GM12891 (cell line): ENCODE measurements at regions not wholly inside any gene's neighbourhood (a gene's known extent, or its start where the extent isn't known, plus 50 kb on each side); places are given as distances from the start of the nearest gene placed in this dataset.

ENCODE experiments used
- POLR2A ChIP-seq: IDR thresholded peaks from 2 replicates; pipeline ENCODE4 v1.6.1; 2011; ENCODE audit warnings: low read depth, low read length, control low read depth
- SPI1 ChIP-seq: IDR thresholded peaks from 2 replicates; pipeline ENCODE4 v1.6.1; 2011; ENCODE audit warnings: low read depth, low read length, control low read depth

GRCh38 chr10:131743190-131744151, 157.3 kb upstream of the PPP2R2D start:
- TF ChIP-seq POLR2A (no peak), SPI1 (no peak)
